DND-41 (cell line): ENCODE measurements at regions not wholly inside any gene's neighbourhood (a gene's known extent, or its start where the extent isn't known, plus 50 kb on each side); places are given as distances from the start of the nearest gene placed in this dataset.

ENCODE experiments used
- ATAC-seq: fragments of 200-7000 bp; cut with Tn5 transposase; 3 replicates; pipeline ENCODE4 v1.9.1; 2021; ENCODE audit warnings: low read depth; ENCODE audit not compliant: insufficient read depth
- DNase-seq: peaks from one replicate; pipeline ENCODE4 v3.0.0-alpha.2; 2020
- H2AFZ ChIP-seq: 2 replicates; pipeline ENCODE4 v1.6.0; 2012; ENCODE audit warnings: low read depth, low read length
- H3K27ac ChIP-seq: 2 replicates; pipeline ENCODE4 v1.5.1; 2012; ENCODE audit warnings: low read length, inconsistent platforms
- H3K27me3 ChIP-seq: fragments of 200-600 bp; sonication (generic); 2 replicates; pipeline ENCODE4 v1.6.0; 2012; ENCODE audit warnings: low read length, mild to moderate bottlenecking, inconsistent platforms; ENCODE audit not compliant: insufficient read depth, poor library complexity
- H3K36me3 ChIP-seq: 2 replicates; pipeline ENCODE4 v1.5.1; 2012; ENCODE audit warnings: low read length, inconsistent platforms; ENCODE audit not compliant: insufficient read depth
- H3K4me1 ChIP-seq: 2 replicates; pipeline ENCODE4 v1.5.1; 2012; ENCODE audit warnings: mild to moderate bottlenecking, low read length; ENCODE audit not compliant: insufficient read depth
- H3K4me2 ChIP-seq: 2 replicates; pipeline ENCODE4 v1.6.0; 2012; ENCODE audit warnings: mild to moderate bottlenecking, moderate library complexity, low read length, inconsistent platforms; ENCODE audit not compliant: insufficient read depth
- H3K4me3 ChIP-seq, 2 experiments: fragments of 200-600 bp in 1 of 2; shearing (Covaris generic) in 1 of 2; 2 replicates each; pipeline ENCODE4 v1.5.1; 2012 to 2016; ENCODE audit warnings: inconsistent platforms in 2 of 2, low read length in 2 of 2, mild to moderate bottlenecking in 2 of 2, low read depth in 1 of 2, moderate library complexity in 1 of 2
- H3K79me2 ChIP-seq: 2 replicates; pipeline ENCODE4 v1.6.0; 2012; ENCODE audit warnings: low read length, inconsistent platforms; ENCODE audit not compliant: insufficient read depth
- H3K9ac ChIP-seq: 2 replicates; pipeline ENCODE4 v1.6.0; 2012; ENCODE audit warnings: low read depth, mild to moderate bottlenecking, inconsistent platforms, low read length, moderate library complexity
- H3K9me3 ChIP-seq: 2 replicates; pipeline ENCODE4 v1.5.1; 2012; ENCODE audit warnings: low read length, moderate library complexity, mild to moderate bottlenecking, inconsistent platforms; ENCODE audit not compliant: insufficient read depth, severe bottlenecking
- H4K20me1 ChIP-seq: 2 replicates; pipeline ENCODE4 v1.6.0; 2012; ENCODE audit warnings: low read length; ENCODE audit not compliant: insufficient read depth
- EZH2 ChIP-seq: IDR thresholded peaks from 3 replicates; pipeline ENCODE4 v1.6.1; 2012; ENCODE audit warnings: borderline replicate concordance, low read depth, mild to moderate bottlenecking, moderate library complexity, low read length, inconsistent platforms; ENCODE audit not compliant: severe bottlenecking
- TF ChIP-seq, protein P1 (sequence below): IDR thresholded peaks from 2 replicates; pipeline ENCODE4 v1.5.1; 2012; ENCODE audit warnings: borderline replicate concordance, low read length, moderate library complexity, mild to moderate bottlenecking; ENCODE audit not compliant: poor library complexity, severe bottlenecking; ENCODE audit errors: extremely low read depth

DNA sequence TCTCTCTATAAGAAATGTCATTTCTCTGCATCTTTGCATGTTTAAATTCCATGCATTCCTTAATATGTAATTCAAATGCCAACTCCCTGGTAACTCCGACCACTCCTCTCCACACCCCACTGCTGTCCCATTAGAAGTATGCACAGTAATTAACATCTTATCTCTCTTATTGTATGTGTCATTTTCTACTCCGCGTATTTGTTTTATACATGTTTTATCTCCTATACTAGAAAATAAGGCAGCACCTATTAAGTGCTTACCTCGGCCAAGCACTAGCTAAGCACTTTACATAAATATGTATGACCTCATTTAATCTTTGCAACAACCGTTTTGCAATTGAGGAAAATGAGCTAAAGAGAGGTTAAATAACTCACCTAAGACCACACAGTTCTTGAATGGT lies 469.8 kb downstream of the BCAT1 start:
- no peak for ATAC-seq
- Histone ChIP-seq H3K36me3 (no peaks in the 10 kb centered on the region), H3K4me3 (no peak overlapping the region), H3K79me2 (no peaks in the 10 kb centered on the region), H4K20me1 (no peaks in the 10 kb centered on the region), H2AFZ (no peak overlapping the region), H3K27ac (no peak overlapping the region), H3K9me3 (no peaks in the 10 kb centered on the region), H3K27me3 (no peaks in the 10 kb centered on the region), H3K4me1 (peaks cover 5% of the 10 kb centered on the region; the same call in 1 of the 2 replicates), H3K4me2 (no peak overlapping the region), H3K9ac (no peak overlapping the region)
- DNase-seq = no peak
- TF ChIP-seq EZH2 = no peak
- TF ChIP-seq, protein P1, sequence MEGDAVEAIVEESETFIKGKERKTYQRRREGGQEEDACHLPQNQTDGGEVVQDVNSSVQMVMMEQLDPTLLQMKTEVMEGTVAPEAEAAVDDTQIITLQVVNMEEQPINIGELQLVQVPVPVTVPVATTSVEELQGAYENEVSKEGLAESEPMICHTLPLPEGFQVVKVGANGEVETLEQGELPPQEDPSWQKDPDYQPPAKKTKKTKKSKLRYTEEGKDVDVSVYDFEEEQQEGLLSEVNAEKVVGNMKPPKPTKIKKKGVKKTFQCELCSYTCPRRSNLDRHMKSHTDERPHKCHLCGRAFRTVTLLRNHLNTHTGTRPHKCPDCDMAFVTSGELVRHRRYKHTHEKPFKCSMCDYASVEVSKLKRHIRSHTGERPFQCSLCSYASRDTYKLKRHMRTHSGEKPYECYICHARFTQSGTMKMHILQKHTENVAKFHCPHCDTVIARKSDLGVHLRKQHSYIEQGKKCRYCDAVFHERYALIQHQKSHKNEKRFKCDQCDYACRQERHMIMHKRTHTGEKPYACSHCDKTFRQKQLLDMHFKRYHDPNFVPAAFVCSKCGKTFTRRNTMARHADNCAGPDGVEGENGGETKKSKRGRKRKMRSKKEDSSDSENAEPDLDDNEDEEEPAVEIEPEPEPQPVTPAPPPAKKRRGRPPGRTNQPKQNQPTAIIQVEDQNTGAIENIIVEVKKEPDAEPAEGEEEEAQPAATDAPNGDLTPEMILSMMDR = no peak

DNA sequence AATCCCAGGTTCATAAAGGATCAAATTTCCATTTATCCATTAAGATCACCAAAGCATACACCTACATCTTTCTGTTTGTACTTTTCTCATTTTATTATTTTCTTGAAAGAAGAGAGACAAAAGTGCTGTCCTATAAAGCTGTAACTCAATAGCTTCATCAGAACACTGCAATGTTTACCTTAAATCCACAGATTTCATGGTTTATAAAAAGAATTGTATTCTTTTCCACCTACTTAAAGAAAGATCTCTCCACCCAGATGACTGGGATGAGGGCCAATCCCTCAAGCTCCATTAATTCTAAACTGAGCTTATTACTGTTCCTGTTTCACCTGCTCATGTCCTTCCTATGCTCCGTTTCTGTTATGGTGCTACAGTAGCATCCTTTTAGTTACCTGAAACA lies 470.6 kb downstream of the BCAT1 start:
- Histone ChIP-seq H3K9ac (no peak overlapping the region), H4K20me1 (no peaks in the 10 kb centered on the region), H3K9me3 (no peaks in the 10 kb centered on the region), H3K4me1 (peaks cover 5% of the 10 kb centered on the region; the same call in 1 of the 2 replicates), H2AFZ (no peak overlapping the region), H3K79me2 (no peaks in the 10 kb centered on the region), H3K4me3 (no peak overlapping the region), H3K4me2 (no peak overlapping the region), H3K27me3 (no peaks in the 10 kb centered on the region), H3K36me3 (no peaks in the 10 kb centered on the region), H3K27ac (no peak overlapping the region)
- TF ChIP-seq, protein P1 = no peak
- no peak for TF ChIP-seq EZH2
- ATAC-seq (no peak), DNase-seq (no peak)

DNA sequence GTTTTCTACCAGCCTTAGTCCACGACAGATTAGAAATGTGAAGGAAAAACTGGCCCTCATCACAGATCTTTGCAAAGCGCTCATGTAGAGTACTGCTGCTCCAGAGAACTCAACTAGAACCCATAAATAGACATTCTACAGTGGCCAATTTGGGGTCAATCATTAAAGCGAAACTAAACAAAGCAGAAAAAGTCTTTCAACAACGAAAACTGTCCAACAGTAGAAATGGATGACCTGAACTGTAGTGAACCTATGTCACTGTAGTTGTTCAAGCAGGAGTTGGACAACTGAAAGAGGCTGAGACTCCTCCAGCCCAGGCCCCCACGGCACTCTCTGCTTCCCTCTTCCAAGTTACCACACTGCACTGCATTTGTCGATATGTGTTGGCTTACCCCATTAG lies 472.6 kb downstream of the BCAT1 start:
- Histone ChIP-seq H3K4me3 (no peak overlapping the region), H3K4me2 (no peak overlapping the region), H3K27ac (no peak overlapping the region), H3K79me2 (no peaks in the 10 kb centered on the region), H4K20me1 (no peaks in the 10 kb centered on the region), H3K4me1 (peaks cover 5% of the 10 kb centered on the region; the same call in 1 of the 2 replicates), H3K9me3 (no peaks in the 10 kb centered on the region), H3K27me3 (no peaks in the 10 kb centered on the region), H3K36me3 (no peaks in the 10 kb centered on the region), H3K9ac (no peak overlapping the region), H2AFZ (peak overlapping the region; percentile 3; the same call in 1 of the 2 replicates)
- ATAC-seq (no peak), DNase-seq (no peak)
- TF ChIP-seq, protein P1 = no peak

DNA sequence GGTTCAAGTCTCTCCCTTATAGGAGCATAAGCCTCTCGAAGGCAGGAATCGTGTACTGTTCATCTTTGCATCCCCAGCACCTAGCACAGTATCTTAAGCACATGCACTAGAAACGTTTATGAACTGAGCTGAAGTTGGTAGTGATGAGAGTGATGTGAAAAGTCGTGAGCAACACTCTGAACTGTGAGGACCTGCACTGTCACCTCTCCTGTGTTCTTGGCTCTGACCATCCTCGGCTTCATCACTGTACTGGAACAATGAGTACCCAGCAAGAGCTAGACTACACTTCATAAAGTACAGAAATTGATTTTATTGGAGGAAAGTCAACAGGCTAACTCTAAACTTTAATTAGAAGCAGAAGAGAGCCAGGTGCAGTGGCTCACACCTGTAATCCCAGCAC lies 473.6 kb downstream of the BCAT1 start:
- no peak for TF ChIP-seq EZH2
- TF ChIP-seq, protein P1 = no peak
- no peak for ATAC-seq

More for the DNA sequence above, 473.6 kb downstream of the BCAT1 start:
- H3K9me3 ChIP-seq = no peaks in the 10 kb centered on the region
- H3K79me2 ChIP-seq = no peaks in the 10 kb centered on the region
- H4K20me1 ChIP-seq = no peaks in the 10 kb centered on the region
- H3K36me3 ChIP-seq = no peaks in the 10 kb centered on the region
- no peak overlapping the region for H3K4me2 ChIP-seq
- H3K4me3 ChIP-seq = no peak overlapping the region
- no peaks in the 10 kb centered on the region for H3K27me3 ChIP-seq
- H3K9ac ChIP-seq = no peak overlapping the region
- no peak overlapping the region for H2AFZ ChIP-seq
- DNase-seq = no peak
- H3K27ac ChIP-seq = no peak overlapping the region
- peaks cover 5% of the 10 kb centered on the region; the same call in 1 of the 2 replicates for H3K4me1 ChIP-seq
